ENCODE measurements at regions not wholly inside any gene's neighbourhood (a gene's known extent, or its start where the extent isn't known, plus 50 kb on each side); places are given as distances from the start of the nearest gene placed in this dataset.

DNA sequence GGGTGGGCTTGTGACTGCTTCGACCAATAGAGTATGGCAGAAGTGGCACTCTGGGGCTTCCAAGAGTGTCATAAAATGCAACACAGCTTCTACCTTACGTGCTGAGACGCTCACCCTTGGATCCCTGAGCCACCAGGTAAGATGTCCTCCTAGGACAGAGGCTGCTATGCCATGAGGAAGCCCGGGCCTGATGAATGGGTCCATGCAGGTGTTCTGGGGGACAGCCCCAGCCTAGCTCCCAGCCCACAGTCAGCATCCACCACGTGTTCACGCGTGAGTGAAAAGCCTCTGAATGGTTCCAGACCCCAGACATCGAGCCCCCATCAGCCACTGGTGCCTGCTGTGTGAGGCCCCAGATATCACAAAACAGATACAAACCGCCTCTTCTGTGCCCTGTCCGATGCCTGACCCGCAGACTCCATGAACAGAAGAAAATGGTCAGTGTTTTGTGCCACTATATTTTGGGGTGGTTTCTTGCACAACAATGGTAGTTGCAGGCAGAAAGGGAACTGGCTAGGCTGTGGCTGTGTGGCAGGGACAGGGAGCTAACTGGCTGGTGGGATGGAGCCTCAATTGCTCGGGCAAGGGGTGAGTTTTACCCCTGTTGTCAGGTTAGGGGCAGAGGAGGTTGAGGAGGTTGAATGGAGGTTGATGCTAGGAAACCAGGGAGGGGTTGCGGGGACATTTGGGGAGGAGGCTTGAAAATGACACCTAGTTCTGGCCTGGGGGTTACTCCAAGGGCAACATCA lies 92.2 kb downstream of the LINGO1 start:
- Histone ChIP-seq H3K4me2 (replicated peaks; ENCODE audit: low read depth, low read length, poor library complexity, severe bottlenecking) (no peak overlapping the region), H3K9ac (ENCODE audit: low read length) (no peak overlapping the region), H3K27ac (ENCODE audit: low read length in 2 of 2) (no peak overlapping the region), H2AFZ (ENCODE audit: insufficient read depth, low read depth, low read length, poor library complexity, severe bottlenecking) (no peak overlapping the region), H4K20me1 (ENCODE audit: control insufficient read depth, insufficient read depth, low read length, poor library complexity, severe bottlenecking) (no peaks in the 10 kb centered on the region), H3K79me2 (ENCODE audit: control insufficient read depth, insufficient read depth, low read length) (peaks cover 6% of the 10 kb centered on the region), H3K27me3 (replicated peaks in 1 of 4; ENCODE audit: control extremely low read depth in 1 of 4, control insufficient read depth in 3 of 4, insufficient read depth in 4 of 4, low read length in 3 of 4) (peaks cover 0 to 2% (median 0%) of the 10 kb centered on the region in 4 experiments), H3K4me3 (ENCODE audit: control extremely low read depth in 1 of 5, extremely low read depth in 1 of 5, insufficient read depth in 1 of 5, low read depth in 2 of 5, low read length in 4 of 5) (no peak overlapping the region), H3K9me3 (ENCODE audit: control extremely low read depth in 1 of 3, control insufficient read depth in 2 of 3, insufficient read depth in 1 of 3, low read length in 2 of 3) (no peaks in the 10 kb centered on the region), H3K4me1 (ENCODE audit: control insufficient read depth in 2 of 2, insufficient read depth in 2 of 2, low read length in 2 of 2) (peaks cover 37 to 65% of the 10 kb centered on the region in 2 donors), H3K36me3 (replicated peaks in 1 of 2; ENCODE audit: control extremely low read depth in 1 of 2, control insufficient read depth in 1 of 2, extremely low read depth in 1 of 2, insufficient read depth in 2 of 2, low read length in 1 of 2) (no peaks in the 10 kb centered on the region)
- H3K9me3 Mint-ChIP-seq (ENCODE audit: insufficient read depth): no peaks in the 10 kb centered on the region
- ChIA-PET CTCF (interaction anchor here (0.8 to 10.4 kb wide), 5 partner anchors 45 to 545 kb away, joined by 3 to 252 read pairs (median 131); partner anchors contain the start of gene PSTPIP1), POLR2A (interaction anchor here (0.7 kb wide), 1 partner anchor 436 kb away, joined by 3 read pairs; no protein-coding TSS in a partner anchor)
- H3K4me3 Mint-ChIP-seq: no peak overlapping the region
- WGBS (ENCODE audit: insufficient coverage): 54% methylated on average over 10 of the region's 13 CpGs
- peak overlapping the region; percentile 27 for H3K27ac Mint-ChIP-seq
- H3K4me1 Mint-ChIP-seq: peaks cover 64% of the 10 kb centered on the region
- no peaks in the 10 kb centered on the region for H3K27me3 Mint-ChIP-seq
- ATAC-seq (ENCODE audit: low read depth): no peak
- intact Hi-C loops (cut with micrococcal nuclease): loop anchor here (5.0 kb wide), 1 partner anchor 118 kb away; the partner anchor contains the start of genes HMG20A and PEAK1
- no peak for DNase-seq
- TF ChIP-seq EZH2 (IDR thresholded peaks at IDR 0.05; ENCODE audit: borderline replicate concordance, insufficient read depth, low read depth, low read length, poor library complexity, severe bottlenecking): no peak
- TF ChIP-seq, protein P1, sequence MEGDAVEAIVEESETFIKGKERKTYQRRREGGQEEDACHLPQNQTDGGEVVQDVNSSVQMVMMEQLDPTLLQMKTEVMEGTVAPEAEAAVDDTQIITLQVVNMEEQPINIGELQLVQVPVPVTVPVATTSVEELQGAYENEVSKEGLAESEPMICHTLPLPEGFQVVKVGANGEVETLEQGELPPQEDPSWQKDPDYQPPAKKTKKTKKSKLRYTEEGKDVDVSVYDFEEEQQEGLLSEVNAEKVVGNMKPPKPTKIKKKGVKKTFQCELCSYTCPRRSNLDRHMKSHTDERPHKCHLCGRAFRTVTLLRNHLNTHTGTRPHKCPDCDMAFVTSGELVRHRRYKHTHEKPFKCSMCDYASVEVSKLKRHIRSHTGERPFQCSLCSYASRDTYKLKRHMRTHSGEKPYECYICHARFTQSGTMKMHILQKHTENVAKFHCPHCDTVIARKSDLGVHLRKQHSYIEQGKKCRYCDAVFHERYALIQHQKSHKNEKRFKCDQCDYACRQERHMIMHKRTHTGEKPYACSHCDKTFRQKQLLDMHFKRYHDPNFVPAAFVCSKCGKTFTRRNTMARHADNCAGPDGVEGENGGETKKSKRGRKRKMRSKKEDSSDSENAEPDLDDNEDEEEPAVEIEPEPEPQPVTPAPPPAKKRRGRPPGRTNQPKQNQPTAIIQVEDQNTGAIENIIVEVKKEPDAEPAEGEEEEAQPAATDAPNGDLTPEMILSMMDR (IDR thresholded peaks at IDR 0.05): no peak

Measured in B cell (primary cell).